ENCODE measurements at regions not wholly inside any gene's neighbourhood (a gene's known extent, or its start where the extent isn't known, plus 50 kb on each side); places are given as distances from the start of the nearest gene placed in this dataset.
A peak's percentile ranks its signal among the peaks of the same experiment; 100 is the strongest.
"Not testable (repeated sequence)": the region's sequence is repeated elsewhere in the genome, so short reads cannot be mapped to it uniquely, and the experiment has no call there.

GRCh38 chr19:20388706-20389225, 176.8 kb downstream of the ZNF737 start:
- no peak for DNase-seq (ENCODE audit: low spot score)

GRCh38 chr19:20385061-20385460, 180.5 kb downstream of the ZNF737 start:
- DNase-seq (ENCODE audit: low spot score): no peak

GRCh38 chr19:20371911-20372310, 193.7 kb downstream of the ZNF737 start:
- DNase-seq (ENCODE audit: low spot score): no peak

- not testable (repeated sequence) for DNase-seq (ENCODE audit: low spot score)
Measured at GRCh38 chr19:20371304-20371703, 194.3 kb downstream of the ZNF737 start.

GRCh38 chr19:20367811-20368294, 197.7 kb downstream of the ZNF737 start:
- DNase-seq (ENCODE audit: low spot score): peak; percentile 25

GRCh38 chr19:20365146-20365545, 198.1 kb downstream of the ZNF486 start:
- DNase-seq (ENCODE audit: low spot score): no peak

- peak; percentile 25 for DNase-seq (ENCODE audit: low spot score)
Measured at GRCh38 chr19:20359933-20360720, 193.1 kb downstream of the ZNF486 start.

GRCh38 chr19:20358841-20359465, 191.9 kb downstream of the ZNF486 start:
- not testable (repeated sequence) for DNase-seq (ENCODE audit: low spot score)

GRCh38 chr19:20357921-20358320, 190.9 kb downstream of the ZNF486 start:
- DNase-seq (ENCODE audit: low spot score): no peak

- DNase-seq (ENCODE audit: low spot score): no peak
Measured at GRCh38 chr19:20351244-20351643, 184.2 kb downstream of the ZNF486 start.

- no peak for DNase-seq (ENCODE audit: low spot score)
Measured at GRCh38 chr19:20349206-20349605, 182.2 kb downstream of the ZNF486 start.

- no peak for DNase-seq (ENCODE audit: low spot score)
Measured at GRCh38 chr19:20339444-20339843, 172.4 kb downstream of the ZNF486 start.

GRCh38 chr19:20334760-20335159, 167.7 kb downstream of the ZNF486 start:
- no peak for DNase-seq (ENCODE audit: low spot score)

GRCh38 chr19:20333508-20333907, 166.5 kb downstream of the ZNF486 start:
- DNase-seq (ENCODE audit: low spot score): no peak

GRCh38 chr19:20325151-20325550, 158.1 kb downstream of the ZNF486 start:
- DNase-seq (ENCODE audit: low spot score): no peak

- no peak for DNase-seq (ENCODE audit: low spot score)
Measured at GRCh38 chr19:20321139-20321763, 154.2 kb downstream of the ZNF486 start.

- no peak for DNase-seq (ENCODE audit: low spot score)
Measured at GRCh38 chr19:20320191-20320590, 153.2 kb downstream of the ZNF486 start.

GRCh38 chr19:20318616-20319015, 151.6 kb downstream of the ZNF486 start:
- DNase-seq (ENCODE audit: low spot score): no peak

GRCh38 chr19:20315543-20315942, 148.5 kb downstream of the ZNF486 start:
- no peak for DNase-seq (ENCODE audit: low spot score)

- DNase-seq (ENCODE audit: low spot score): no peak
Measured at GRCh38 chr19:20313894-20314293, 146.9 kb downstream of the ZNF486 start.

GRCh38 chr19:20307127-20307526, 140.1 kb downstream of the ZNF486 start:
- DNase-seq (ENCODE audit: low spot score): no peak

- not testable (repeated sequence) for DNase-seq (ENCODE audit: low spot score)
Measured at GRCh38 chr19:20296314-20296713, 129.3 kb downstream of the ZNF486 start.

- DNase-seq (ENCODE audit: low spot score): no peak
Measured at GRCh38 chr19:20294181-20294580, 127.2 kb downstream of the ZNF486 start.

Measured in putamen (tissue), 1 donor.